Right hindlimb (tissue), 1 donor: ENCODE measurements at regions not wholly inside any gene's neighbourhood (a gene's known extent, or its start where the extent isn't known, plus 50 kb on each side); places are given as distances from the start of the nearest gene placed in this dataset.
"Not testable (repeated sequence)": the region's sequence is repeated elsewhere in the genome, so short reads cannot be mapped to it uniquely, and the experiment has no call there.

Experiments
- DNase-seq: peaks from one replicate; pipeline ENCODE4 v3.0.0-alpha.2; 2018

GRCh38 chr5:28328681-28329080, 1290.3 kb upstream of the CDH9 start:
- no peak for DNase-seq

- no peak for DNase-seq
These were observed 1285.8 kb upstream of the CDH9 start for GRCh38 chr5:28324174-28324573.

GRCh38 chr5:28313953-28314352, 1275.6 kb upstream of the CDH9 start:
- DNase-seq: no peak

- DNase-seq: no peak
These were observed 1275.0 kb upstream of the CDH9 start for GRCh38 chr5:28313321-28313951.

DNA sequence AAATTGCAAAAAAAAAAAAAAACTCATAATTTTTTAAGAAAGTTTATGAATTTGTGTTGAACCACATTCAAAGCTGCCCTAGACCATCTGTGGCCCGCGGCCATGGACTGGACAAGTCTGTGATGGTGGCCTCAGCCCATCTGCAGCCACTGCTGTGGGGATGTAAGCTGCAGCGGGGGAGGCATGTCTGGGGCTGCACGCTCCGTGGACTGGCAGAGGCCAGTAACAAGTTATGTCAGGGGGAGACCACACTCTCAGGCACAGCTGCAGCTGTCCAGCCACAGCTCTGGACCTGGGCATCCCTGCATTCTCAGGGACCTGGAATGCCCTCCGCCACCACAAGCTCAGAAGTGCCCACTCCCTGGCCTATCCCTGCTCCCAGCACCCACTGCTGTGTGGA, 1272.3 kb upstream of the CDH9 start:
- DNase-seq: no peak

- no peak for DNase-seq
These were observed 1267.5 kb upstream of the CDH9 start for GRCh38 chr5:28305891-28306290.

GRCh38 chr5:28301712-28302111, 1263.3 kb upstream of the CDH9 start:
- no peak for DNase-seq

- DNase-seq: no peak
These were observed 1258.0 kb upstream of the CDH9 start for GRCh38 chr5:28296254-28297013.

- not testable (repeated sequence) for DNase-seq
These were observed 1248.6 kb upstream of the CDH9 start for GRCh38 chr5:28287021-28287420.

DNA sequence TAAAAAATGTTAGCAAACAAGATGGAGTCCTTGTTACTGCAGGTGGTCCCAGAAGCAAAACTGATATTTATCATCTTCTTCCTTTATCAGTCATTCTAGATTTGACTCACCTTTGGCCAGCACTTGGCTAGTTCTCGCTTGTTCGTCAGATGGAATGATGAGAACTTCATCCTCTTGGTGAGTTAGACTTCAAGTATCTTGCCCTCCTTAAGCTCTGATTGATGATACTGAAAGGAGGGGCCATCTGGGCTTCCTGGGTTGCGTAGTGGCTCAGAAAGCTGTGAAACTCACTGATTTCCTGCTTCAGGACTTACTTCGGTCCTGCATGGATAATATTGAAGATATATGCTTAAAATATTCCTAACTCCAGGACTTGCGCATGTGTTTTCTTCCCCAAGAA, 1248.2 kb upstream of the CDH9 start:
- DNase-seq: no peak

- no peak for DNase-seq
These were observed 1246.4 kb upstream of the CDH9 start for GRCh38 chr5:28284788-28285187.

GRCh38 chr5:28281351-28281750, 1243.0 kb upstream of the CDH9 start:
- no peak for DNase-seq

DNA sequence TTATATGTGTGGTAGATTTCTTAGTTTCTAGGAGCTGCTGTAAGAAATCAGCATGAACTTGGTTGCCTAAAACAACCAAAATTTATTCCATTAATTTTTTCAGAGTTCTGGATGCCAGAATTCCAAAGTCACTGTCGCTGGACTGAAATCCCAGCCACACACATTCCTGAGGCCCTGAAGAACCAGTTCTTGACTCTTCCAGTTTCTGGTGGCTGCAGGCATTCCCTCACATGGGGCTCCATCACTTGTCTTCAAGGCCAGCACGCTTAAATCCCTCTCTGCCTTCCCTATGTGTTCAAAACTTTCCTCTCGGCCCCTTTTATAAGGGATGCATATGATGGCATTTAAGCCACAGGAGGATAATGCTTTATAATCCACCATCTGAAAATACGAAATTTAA, 1237.5 kb upstream of the CDH9 start:
- no peak for DNase-seq

DNA sequence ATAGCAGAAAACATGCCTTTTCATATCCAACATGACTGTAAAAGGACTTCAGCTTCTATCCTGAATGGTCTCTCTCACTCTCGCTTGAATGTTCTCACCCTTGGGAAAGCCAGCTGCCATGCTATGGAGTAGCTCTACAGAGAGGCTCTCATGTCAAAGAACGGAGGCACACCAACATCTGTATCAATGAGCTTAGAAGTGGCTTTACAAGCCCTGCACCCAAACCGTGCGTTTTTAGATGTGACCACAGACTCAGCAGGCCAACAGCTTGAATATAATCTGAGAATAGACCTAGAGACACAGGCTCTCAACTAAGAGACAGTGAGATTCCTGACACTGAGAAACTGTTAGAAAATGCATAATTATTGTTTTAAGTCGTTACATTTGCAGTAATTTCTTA, 1231.6 kb upstream of the CDH9 start:
- DNase-seq: no peak

DNA sequence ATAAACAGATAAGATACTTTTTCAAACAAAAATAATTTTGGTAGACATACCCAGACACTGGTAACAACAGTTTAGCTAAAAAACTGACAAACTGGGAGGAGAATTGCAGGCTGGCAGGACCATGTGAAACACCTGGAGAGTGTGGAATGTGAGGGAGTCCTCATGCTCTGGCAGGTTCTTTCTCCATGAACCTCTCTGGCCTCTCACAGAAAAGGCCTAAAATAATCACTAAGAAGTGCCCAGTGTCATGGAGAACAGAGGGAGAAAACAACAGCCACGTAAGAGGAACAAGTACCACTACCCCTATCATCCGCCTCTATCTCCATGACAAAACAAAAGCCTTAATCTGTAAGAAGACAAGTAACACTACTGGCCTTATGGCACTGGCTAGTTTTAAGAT, 1227.5 kb upstream of the CDH9 start:
- DNase-seq: no peak

GRCh38 chr5:28254846-28255245, 1216.5 kb upstream of the CDH9 start:
- DNase-seq: no peak

GRCh38 chr5:28253431-28253830, 1215.0 kb upstream of the CDH9 start:
- no peak for DNase-seq

DNA sequence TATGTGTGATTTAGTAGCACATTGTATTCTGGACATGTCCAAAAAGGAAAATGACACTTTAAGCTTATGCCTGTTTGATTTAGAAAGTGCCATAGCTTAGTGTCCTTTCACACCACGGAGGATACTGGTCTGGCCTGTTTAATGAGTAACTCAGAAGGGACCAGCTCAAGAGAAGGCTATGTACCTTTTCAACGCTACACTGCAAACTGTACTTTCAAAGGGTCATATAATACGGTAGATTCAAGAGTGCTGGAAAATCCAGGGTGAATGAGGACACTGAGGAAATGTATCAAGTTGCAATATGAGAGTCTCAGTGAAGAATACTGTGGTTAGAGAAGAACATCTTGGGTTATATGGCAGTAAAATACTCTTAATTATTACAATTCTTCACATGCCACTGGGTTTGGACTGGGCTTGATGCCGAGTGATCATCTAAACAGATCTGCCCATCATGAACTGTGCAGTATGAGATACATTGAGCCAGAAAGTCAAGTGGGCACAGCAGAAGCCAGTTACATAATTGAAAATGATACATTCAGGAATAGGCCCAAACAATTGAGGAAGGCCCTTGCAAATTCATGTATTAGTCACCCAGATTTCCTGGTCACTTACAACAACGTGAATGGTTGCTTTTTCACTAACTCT, 1211.5 kb upstream of the CDH9 start:
- no peak for DNase-seq

DNA sequence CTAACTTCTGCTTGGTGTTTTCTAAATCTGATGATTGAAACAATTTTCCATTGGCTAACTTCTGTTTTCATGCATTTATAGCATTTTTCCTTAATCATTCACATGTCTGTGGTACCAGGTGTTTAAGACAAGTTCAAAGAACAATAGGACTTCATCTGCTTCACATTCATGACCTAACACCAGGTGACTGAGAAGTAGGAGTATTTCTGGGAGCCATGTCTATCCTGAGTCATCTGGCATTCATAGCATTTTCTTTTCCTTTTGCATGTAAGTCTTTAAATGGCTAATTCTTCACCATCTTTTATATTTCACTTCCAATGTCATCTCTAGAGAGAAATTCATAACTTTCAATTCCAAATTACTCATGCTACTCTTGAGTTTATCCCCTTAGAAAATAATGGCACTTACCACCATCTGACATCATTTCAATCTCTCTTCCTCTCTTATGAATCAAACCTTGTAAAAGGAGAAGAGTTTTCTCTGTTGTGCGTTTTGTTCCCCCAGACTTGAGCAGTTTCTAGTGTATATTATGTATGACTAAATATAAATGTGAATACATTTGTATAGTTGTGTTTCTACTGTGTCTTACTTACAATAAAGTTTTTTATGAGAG, 1196.1 kb upstream of the CDH9 start:
- no peak for DNase-seq

DNA sequence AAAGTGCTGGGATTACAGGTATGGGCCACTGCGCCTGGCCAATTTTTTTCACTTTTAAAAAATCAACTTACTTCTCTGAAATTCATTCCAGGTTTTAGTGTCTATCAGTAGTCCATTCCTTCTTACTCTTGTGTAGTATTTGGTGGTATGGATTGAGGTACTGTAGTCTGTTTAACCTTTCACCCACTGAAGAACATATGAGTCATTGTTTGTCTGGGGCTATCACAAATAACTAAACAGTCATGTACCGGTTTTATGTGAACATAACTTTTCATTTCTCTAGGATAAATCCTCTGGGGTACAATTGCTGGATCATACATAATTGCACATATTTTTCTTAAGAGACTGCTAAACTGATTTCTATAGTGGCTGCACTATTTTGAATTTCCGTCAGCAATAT, 1188.0 kb upstream of the CDH9 start:
- no peak for DNase-seq

- DNase-seq: no peak
These were observed 1181.2 kb upstream of the CDH9 start for GRCh38 chr5:28219539-28219938.

DNA sequence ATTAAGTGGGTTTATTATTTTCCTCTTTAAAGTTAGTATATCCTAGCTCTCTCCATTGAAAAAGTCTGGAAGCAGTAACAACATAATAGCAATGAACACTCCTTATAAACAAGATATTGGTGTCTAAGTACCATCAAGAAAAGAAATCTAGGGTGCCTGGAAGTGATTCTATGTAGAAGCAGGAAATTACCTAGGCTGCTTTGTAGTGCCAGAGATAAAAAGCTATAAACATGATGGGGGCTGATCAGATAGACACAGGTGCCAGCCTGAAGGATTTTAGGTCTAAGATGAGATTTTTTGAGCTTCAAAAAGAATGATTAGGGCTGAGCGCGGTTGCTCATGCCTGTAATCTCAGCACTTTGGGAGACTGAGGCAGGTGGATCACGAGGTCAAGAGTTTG, 1179.3 kb upstream of the CDH9 start:
- no peak for DNase-seq

DNA sequence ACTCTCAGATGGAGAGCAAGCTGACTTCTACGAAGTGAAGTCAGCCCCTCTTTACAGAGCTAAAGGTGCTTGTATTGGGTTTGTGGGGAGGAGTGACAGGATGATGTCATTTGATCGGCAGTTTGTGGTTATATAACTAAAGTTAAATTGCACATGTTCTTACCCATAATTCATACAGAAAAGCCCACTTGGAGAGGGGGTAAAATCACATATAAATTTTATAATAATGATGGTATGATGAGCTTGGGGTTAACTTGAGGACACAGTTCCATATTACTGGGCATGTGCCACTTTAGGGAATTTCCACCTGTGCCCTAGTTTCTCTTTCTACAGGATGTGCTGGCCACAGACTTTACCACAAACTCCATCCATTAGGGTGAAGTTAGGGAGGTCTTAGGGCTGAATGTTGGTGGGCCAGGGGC, 1178.6 kb upstream of the CDH9 start:
- DNase-seq: no peak

GRCh38 chr5:28215091-28215490, 1176.7 kb upstream of the CDH9 start:
- no peak for DNase-seq
